ENCODE measurements at regions not wholly inside any gene's neighbourhood (a gene's known extent, or its start where the extent isn't known, plus 50 kb on each side); places are given as distances from the start of the nearest gene placed in this dataset.

DNA sequence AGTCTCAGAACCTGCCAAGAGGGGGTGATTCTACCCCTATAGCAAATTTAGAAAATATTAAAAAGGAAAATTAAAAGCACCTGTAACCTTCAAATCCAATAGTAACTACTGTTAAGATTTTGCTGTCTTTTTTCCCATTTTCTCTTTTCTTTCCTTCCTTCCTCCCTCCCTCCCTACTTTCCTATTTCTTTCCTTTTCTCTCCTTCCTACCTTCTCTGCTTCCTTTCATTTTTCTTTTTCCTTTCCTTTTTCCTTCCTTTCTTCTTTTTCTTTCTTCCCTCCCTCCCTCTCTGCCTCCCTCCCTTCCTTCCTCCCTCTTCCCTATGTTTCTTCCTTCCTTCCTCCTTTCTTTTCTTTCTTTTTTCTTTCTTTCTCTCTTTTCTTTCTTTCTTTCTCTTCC, 120.2 kb upstream of the KCTD7 start:
- H3K36me3 Mint-ChIP-seq (ENCODE audit: low read depth): no peaks in the 10 kb centered on the region
- H3K4me3 Mint-ChIP-seq: no peak overlapping the region
- H3K27ac Mint-ChIP-seq: no peak overlapping the region
- H3K9me3 Mint-ChIP-seq: no peaks in the 10 kb centered on the region
- DNase-seq: no peak
- TF ChIP-seq, protein P1, sequence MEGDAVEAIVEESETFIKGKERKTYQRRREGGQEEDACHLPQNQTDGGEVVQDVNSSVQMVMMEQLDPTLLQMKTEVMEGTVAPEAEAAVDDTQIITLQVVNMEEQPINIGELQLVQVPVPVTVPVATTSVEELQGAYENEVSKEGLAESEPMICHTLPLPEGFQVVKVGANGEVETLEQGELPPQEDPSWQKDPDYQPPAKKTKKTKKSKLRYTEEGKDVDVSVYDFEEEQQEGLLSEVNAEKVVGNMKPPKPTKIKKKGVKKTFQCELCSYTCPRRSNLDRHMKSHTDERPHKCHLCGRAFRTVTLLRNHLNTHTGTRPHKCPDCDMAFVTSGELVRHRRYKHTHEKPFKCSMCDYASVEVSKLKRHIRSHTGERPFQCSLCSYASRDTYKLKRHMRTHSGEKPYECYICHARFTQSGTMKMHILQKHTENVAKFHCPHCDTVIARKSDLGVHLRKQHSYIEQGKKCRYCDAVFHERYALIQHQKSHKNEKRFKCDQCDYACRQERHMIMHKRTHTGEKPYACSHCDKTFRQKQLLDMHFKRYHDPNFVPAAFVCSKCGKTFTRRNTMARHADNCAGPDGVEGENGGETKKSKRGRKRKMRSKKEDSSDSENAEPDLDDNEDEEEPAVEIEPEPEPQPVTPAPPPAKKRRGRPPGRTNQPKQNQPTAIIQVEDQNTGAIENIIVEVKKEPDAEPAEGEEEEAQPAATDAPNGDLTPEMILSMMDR (IDR thresholded peaks at IDR 0.05): no peak
- H3K4me1 Mint-ChIP-seq (ENCODE audit: low read depth): no peaks in the 10 kb centered on the region
- H3K27me3 Mint-ChIP-seq (ENCODE audit: insufficient read depth): peaks cover 6% of the 10 kb centered on the region

DNA sequence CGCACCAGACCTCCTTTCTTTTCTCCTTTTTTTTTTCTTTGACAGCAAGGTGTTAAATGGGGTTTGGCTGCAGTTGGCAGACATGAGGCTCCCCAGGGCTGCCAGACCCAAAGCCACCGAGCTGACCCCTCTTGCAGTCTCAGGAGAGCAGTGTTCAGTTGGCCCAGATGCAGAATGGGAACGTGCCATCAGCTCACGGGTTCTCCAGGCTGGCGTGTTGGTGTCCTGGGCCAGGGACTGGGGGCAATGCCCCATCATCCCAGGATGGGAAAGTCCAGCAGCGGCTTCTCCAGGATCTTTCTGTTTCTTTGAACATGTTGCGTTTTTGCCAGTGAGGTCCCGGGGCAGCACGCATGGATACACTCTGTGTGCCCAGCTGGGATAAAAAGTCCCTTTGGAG, 114.6 kb upstream of the KCTD7 start:
- TF ChIP-seq, protein P1 (IDR thresholded peaks at IDR 0.05): no peak
- no peaks in the 10 kb centered on the region for H3K4me1 Mint-ChIP-seq (ENCODE audit: low read depth)
- H3K27me3 Mint-ChIP-seq (ENCODE audit: insufficient read depth): peaks cover 9% of the 10 kb centered on the region
- no peaks in the 10 kb centered on the region for H3K9me3 Mint-ChIP-seq
- H3K4me3 Mint-ChIP-seq: no peak overlapping the region
- H3K36me3 Mint-ChIP-seq (ENCODE audit: low read depth): no peaks in the 10 kb centered on the region
- DNase-seq: no peak
- H3K27ac Mint-ChIP-seq: no peak overlapping the region

DNA sequence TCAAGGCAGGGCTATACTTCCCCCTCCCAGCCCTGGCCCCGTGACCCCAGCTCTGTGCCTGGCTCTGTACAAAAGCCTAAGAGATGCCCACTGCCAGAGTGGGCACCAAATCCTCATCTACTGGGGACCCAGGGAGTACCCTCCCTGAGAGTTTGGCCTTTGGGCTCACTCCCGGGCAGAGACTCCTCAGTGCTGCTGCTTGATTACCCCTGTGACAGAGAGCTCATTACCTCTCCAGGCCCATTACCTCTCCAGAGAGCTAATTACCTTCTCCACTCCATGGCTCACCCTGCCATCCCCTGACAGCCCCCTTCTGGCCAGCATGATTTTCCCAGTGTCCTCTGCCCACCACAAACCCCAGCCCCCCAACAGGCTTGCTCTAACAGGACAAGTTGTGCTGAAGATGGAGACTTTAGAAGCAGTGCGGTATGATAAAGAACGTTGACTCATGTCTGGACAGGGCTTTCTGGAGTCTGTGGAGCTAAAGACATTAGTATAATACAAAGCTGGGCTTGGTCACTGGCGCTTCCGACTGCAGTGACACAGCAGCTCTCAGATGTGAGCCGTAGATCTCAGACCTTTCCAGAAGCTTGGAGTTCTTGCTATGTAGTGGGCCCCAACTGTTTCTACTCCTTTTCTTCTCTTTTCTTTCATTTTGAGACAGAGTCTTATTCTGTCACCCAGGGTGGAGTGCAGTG, 111.3 kb upstream of the KCTD7 start:
- no peaks in the 10 kb centered on the region for H3K36me3 Mint-ChIP-seq (ENCODE audit: low read depth)
- H3K27ac Mint-ChIP-seq: no peak overlapping the region; the same call in 1 of the 2 replicates
- H3K4me1 Mint-ChIP-seq (ENCODE audit: low read depth): no peaks in the 10 kb centered on the region
- no peak for DNase-seq
- no peaks in the 10 kb centered on the region for H3K9me3 Mint-ChIP-seq
- H3K4me3 Mint-ChIP-seq: no peak overlapping the region
- H3K27me3 Mint-ChIP-seq (ENCODE audit: insufficient read depth): peaks cover 13% of the 10 kb centered on the region
- TF ChIP-seq, protein P1 (IDR thresholded peaks at IDR 0.05): no peak

DNA sequence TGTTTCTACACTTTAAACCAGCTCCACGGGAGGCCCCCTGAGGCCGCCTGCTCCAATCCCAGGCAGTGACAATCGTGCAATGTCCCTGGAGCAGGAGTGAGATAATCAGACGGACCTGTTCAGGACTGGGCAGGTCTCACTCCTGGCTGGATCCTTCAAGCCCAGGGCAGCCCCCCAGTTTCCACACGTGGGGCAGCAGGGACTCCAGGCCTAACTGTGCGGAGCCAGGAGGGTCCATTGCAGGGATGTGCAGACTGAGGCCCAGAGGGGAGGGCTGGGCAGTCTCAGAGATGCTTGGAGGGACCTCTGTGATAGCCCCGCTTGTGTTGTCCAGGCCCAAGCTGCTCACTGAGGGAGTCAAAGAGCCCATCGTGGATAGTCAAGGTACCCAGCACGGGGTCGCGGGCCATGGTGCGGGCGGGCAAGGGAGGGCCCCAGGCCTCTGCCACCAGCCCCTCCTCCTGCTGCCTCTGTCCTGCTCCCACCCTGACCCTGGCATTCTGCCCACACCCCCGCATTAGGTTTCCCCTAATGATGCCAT, 110.5 kb upstream of the KCTD7 start:
- peaks cover 14% of the 10 kb centered on the region for H3K27me3 Mint-ChIP-seq (ENCODE audit: insufficient read depth)
- H3K36me3 Mint-ChIP-seq (ENCODE audit: low read depth): no peaks in the 10 kb centered on the region
- H3K9me3 Mint-ChIP-seq: no peaks in the 10 kb centered on the region
- H3K4me1 Mint-ChIP-seq (ENCODE audit: low read depth): no peaks in the 10 kb centered on the region
- DNase-seq: no peak
- H3K4me3 Mint-ChIP-seq: no peak overlapping the region
- TF ChIP-seq, protein P1 (IDR thresholded peaks at IDR 0.05): no peak
- no peak overlapping the region; the same call in 1 of the 2 replicates for H3K27ac Mint-ChIP-seq

DNA sequence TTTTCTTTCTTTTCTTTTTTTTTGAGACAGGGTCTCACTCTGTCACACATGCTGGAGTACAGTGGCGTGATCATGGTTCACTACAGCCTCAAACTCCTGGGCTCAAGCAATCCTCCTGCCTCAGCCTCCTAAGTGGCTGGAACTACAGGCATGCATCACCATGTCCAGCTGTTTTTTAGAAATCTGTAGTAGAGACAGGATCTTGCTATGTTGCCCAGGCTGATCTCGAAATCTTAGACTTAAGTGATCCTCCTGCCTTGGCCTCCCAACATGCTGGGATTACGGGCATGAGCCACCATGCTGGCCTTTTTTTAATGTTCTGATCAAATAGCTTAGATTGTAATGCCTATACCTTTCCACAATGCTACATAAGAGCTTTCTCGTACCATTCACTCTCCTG, 107.0 kb upstream of the KCTD7 start:
- H3K27ac Mint-ChIP-seq: no peak overlapping the region
- H3K9me3 Mint-ChIP-seq: no peaks in the 10 kb centered on the region
- H3K36me3 Mint-ChIP-seq (ENCODE audit: low read depth): no peaks in the 10 kb centered on the region
- TF ChIP-seq, protein P1 (IDR thresholded peaks at IDR 0.05): no peak
- peaks cover 14% of the 10 kb centered on the region for H3K27me3 Mint-ChIP-seq (ENCODE audit: insufficient read depth)
- no peak overlapping the region; the same call in 1 of the 2 replicates for H3K4me3 Mint-ChIP-seq
- no peaks in the 10 kb centered on the region for H3K4me1 Mint-ChIP-seq (ENCODE audit: low read depth)
- no peak for DNase-seq

Measured in HFFc6 (cell line).